ENCODE measurements at regions not wholly inside any gene's neighbourhood (a gene's known extent, or its start where the extent isn't known, plus 50 kb on each side); places are given as distances from the start of the nearest gene placed in this dataset.
A peak's percentile ranks its signal among the peaks of the same experiment; 100 is the strongest.
"Not testable (repeated sequence)": the region's sequence is repeated elsewhere in the genome, so short reads cannot be mapped to it uniquely, and the experiment has no call there.

DNA sequence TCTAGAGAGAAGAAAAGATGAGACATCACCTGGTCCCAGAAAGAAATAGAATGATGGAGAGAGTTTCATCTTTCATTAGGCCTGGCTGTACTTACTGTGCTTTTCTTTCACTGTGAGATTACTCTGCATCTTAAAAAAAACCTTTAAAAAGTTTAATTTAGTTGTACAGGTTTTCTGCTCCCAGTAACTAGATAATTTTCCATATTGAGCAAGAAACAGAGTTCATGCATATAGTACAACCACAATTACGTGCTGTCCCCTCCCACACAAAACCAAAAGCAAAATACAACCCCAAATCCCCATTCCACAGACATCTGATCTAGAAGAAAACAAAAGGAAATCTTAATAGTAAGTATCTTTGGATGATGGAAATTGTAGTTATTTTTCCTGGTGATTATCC lies 371.2 kb downstream of the SH2D1A start:
- DNase-seq (ENCODE audit: low spot score) = no peak

DNA sequence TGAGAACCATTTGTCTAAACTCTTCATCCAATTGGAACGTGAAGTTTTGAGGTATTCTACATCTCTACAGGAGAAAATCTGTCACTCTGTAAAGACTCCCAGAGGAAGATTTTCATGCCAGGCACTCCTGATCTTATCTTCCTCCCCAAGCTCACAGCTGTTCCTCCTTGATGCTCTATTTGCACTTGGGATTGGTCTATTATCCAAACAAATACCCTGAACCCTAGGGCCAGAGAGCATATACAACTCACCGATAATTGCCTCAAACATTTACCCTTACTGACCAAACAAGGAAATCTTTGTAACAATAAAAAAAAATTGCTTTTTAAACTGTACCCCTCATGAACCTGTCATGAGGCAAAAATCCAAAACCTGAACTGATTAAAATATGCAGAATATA lies 372.7 kb downstream of the SH2D1A start:
- DNase-seq (ENCODE audit: low spot score) = no peak

GRCh38 chrX:124720532-124720931 lies 374.2 kb downstream of the SH2D1A start:
- DNase-seq (ENCODE audit: low spot score) = no peak

DNA sequence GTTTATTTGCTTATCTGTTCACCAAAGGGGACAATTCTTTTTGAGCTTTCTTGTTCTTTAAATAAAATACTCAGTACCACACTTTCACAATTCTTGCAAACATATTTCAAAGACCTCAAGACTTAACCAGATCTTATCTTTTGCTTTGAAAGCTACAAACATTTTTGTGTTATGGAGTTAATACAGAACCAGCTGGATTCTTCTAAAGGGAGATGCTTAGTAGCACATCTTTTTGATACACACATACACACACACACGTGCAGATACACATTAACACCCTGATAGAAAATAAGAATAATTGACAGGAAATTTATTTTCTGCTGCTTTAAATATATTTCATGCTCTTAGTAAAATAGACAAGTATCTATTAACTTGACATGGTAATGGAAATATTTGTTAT lies 379.1 kb downstream of the SH2D1A start:
- no peak for DNase-seq (ENCODE audit: low spot score)

DNA sequence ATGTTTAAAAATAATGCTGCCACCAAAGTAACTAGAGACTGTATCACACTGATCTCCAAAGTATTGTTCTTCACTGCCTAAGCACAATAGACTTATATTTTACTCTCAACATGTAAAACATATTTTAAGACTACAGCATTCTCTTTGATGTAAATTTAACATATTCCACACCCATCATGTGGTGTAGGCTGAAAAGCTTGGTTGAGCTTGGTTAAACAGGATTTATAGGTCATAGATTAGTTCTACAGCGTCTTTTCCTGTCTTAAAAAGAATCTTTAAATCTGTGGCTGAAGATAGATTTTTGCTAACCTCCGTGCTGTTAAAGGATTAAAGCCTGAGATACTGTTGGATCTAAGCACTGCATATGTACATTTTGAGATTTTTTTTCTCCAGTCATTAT lies 379.9 kb downstream of the SH2D1A start:
- no peak for DNase-seq (ENCODE audit: low spot score)

DNA sequence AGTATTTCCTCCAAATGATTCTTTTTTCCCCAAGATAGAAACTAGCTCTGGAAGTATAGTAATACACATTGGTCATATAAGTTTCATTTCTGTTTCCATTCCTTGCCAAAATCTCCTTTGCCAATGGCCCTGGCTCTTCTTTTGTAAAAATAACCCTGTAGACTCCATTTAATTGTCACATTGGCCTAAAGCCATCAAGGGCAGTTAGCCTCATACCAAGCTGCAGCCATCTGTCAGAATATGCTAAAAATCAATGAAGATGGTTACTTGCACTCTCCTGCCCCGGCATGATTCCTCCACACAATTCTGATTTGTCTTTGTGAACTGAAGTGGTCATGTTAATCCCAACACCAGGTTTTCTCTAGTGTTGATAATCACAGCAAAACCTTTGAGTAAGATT lies 380.5 kb downstream of the SH2D1A start:
- DNase-seq (ENCODE audit: low spot score) = no peak

GRCh38 chrX:124736553-124737270 lies 390.3 kb downstream of the SH2D1A start:
- peak; percentile 69 for DNase-seq (ENCODE audit: low spot score)

GRCh38 chrX:124737771-124738170 lies 391.4 kb downstream of the SH2D1A start:
- DNase-seq (ENCODE audit: low spot score) = no peak

DNA sequence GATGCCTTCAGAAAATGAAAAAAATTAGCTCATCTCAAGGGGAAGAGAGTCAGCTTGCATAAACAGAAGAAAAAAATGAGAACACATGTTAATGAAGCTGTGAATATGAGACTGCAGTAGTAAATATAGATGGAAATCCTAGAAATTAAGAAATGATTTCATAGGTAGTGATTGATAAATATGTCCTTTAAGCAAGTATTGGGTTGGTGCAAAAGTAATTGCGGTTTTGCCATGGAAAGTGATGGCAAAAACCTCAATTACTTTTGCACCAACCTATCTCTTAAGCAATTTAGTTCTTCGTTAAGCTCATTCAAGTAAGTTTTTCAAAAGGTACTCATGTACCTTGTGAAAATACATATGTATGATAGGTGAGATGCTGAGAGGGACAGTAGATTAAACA lies 400.9 kb downstream of the SH2D1A start:
- DNase-seq (ENCODE audit: low spot score) = no peak

- DNase-seq (ENCODE audit: low spot score) = no peak
These were observed 418.0 kb downstream of the SH2D1A start for GRCh38 chrX:124764354-124764753.

- no peak for DNase-seq (ENCODE audit: low spot score)
These were observed 422.8 kb downstream of the SH2D1A start for GRCh38 chrX:124769166-124769565.

DNA sequence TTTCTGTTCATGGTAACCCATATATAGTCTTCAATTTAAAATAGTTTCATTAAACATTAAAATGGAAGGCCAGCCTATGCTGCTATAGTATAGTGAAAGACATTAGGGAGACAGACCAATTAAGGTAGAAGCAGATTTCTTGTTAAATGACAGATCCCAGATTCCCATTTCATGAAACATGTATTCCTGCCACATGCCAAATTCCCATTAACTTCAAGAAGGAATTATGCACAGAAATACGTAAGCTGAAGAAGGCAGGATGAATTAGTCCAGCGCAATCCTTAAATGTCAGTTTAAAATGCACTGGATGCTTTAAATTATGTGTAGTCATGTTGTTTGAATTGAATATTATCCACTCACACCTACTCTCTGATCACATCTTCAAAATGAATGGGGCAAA lies 424.9 kb downstream of the SH2D1A start:
- DNase-seq (ENCODE audit: low spot score) = no peak

GRCh38 chrX:124788253-124788652 lies 441.9 kb downstream of the SH2D1A start:
- DNase-seq (ENCODE audit: low spot score) = not testable (repeated sequence)

- not testable (repeated sequence) for DNase-seq (ENCODE audit: low spot score)
These were observed 443.5 kb downstream of the SH2D1A start for GRCh38 chrX:124789874-124790273.

DNA sequence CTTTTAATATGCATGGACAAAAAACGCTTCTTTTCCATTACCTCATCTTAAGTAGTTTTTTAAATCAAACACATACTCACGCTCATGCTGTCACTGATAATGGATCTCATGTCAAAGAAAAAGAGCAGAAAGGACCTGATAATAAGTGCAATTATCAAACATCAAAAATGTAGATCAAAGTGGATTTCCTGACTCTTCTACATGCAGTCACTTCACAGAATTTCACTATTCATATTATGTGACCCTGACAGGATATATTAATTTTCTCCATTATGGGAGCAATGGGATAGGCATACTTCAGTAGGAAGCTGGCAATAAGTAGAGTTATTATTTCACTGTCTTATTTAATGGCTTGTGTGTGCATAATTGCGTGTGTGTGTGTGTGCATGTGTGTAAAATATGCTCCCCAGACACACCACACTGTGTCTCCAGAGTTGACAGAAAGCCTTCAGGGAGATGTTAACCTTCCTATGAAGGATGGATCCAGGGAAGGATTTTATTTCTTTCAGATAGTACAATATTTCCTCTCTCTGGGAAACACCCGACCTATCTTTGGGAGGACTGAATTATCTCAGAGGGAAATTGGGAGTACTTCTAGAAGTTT lies 445.2 kb downstream of the SH2D1A start:
- DNase-seq (ENCODE audit: low spot score) = no peak

GRCh38 chrX:124796989-124797388 lies 450.6 kb downstream of the SH2D1A start:
- no peak for DNase-seq (ENCODE audit: low spot score)

DNA sequence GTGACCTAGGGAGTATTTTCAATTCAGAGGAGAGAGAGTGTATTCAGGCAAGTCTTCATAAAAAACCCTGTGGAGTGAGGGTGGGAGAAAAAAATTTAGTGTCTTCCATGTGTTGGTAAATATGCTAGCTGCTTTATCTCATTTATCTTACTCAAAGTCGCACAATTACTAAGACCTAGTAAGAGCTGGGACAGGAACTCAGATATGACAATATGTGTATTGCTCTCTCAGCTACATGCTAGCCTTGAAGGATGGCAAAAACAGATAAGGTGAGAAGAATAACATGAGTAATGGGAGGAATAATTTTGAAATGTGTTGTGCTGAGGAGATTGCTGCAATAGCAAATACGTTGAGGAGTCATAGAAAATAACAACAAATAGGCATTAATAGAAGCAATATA lies 458.6 kb downstream of the SH2D1A start:
- no peak for DNase-seq (ENCODE audit: low spot score)

DNA sequence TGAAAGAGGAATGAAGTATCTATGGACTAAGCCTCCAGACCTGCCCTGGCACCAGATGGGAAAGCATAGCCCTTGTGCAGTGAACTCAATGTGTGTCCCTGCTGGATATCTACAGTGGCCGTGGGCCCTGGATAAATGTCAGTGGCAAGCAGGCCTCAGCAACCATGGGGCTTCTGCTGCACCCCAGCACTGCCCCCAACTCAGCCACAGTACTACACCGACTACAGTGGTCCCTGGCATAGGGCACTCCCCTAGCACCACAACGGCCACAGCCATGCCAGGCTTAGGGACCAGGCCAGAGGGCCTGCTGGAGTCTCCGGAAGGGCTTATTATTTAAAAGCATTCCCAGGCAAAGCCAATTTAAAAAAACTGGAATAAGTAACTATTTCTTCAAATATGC lies 459.1 kb downstream of the SH2D1A start:
- DNase-seq (ENCODE audit: low spot score) = no peak

DNA sequence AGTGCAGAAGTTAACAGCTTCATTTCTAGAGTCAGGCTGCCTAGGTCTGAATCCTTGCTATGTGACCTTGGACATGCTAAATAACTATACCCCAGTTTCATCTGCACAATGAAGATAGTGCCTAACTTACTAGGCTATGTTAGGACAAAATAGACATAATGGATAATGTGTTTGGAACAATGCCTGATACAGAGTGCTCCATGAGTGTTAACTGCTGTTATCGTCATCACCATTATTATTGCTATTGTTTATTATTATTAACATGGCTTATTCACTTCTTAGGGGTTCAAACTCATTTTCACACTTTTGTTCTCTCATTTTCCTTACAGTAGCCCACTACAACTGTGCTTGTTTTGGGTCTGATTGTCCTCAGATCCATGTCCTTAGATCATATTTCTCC lies 467.7 kb downstream of the SH2D1A start:
- no peak for DNase-seq (ENCODE audit: low spot score)

GRCh38 chrX:124818033-124818432 lies 471.7 kb downstream of the SH2D1A start:
- DNase-seq (ENCODE audit: low spot score) = no peak

- no peak for DNase-seq (ENCODE audit: low spot score)
These were observed 472.4 kb downstream of the SH2D1A start for GRCh38 chrX:124818764-124819163.

- DNase-seq (ENCODE audit: low spot score) = no peak
These were observed 474.4 kb downstream of the SH2D1A start for GRCh38 chrX:124820738-124821137.

- no peak for DNase-seq (ENCODE audit: low spot score)
These were observed 481.0 kb downstream of the SH2D1A start for GRCh38 chrX:124827258-124827845.

DNA sequence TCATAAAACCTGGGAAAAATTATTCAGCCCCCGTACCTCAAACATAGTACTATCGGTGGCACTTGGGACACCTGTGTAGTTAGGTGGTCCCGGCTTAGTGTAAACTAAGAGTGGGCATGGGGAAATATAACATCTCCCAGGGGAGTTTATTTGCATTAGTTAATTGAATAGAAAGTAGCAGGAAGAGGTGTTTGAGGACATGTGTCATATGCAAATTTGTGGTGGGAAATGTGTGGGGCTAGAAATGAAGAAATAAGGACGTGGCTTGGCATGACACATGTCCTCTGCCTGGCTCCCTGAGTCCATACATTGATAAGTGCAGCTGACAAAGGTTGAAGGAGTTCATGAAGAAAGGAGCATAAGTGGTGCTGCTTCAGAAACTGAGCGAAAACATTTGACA lies 483.6 kb downstream of the SH2D1A start:
- no peak for DNase-seq (ENCODE audit: low spot score)

All from CD4-positive, alpha-beta T cell treated with Interleukin-6 at 100 ng/mL for 8 hours (primary cell).